Common myeloid progenitor, CD34-positive (primary cell): ENCODE measurements at regions not wholly inside any gene's neighbourhood (a gene's known extent, or its start where the extent isn't known, plus 50 kb on each side); places are given as distances from the start of the nearest gene placed in this dataset.
"Not testable (repeated sequence)": the region's sequence is repeated elsewhere in the genome, so short reads cannot be mapped to it uniquely, and the experiment has no call there.

Experiments used
- CTCF ChIA-PET: fragments of 350-600 bp; sonication (Branson Sonifier 250); formaldehyde crosslinking; loops from one replicate; lab custom pipeline; 2021; ENCODE audit warnings: antibody characterized with exemption; lab: Charles Lee
- POLR2A ChIA-PET: fragments of 350-600 bp; sonication (Branson Sonifier 250); formaldehyde crosslinking; loops from one replicate; lab custom pipeline; 2021; ENCODE audit warnings: antibody characterized with exemption; lab: Charles Lee
- DNase-seq, 3 donors: peaks; one replicate each; pipeline versions ENCODE4 v3.0.0 to v3.0.0-alpha.2; 2013
- H3K27ac ChIP-seq, 2 experiments: 1 replicate in 1 of 2; 2 replicates in 1 of 2; pipeline ENCODE4 v1.7.0; 2013; ENCODE audit warnings: inconsistent platforms in 2 of 2, low read length in 2 of 2, mild to moderate bottlenecking in 2 of 2, low read depth in 1 of 2, moderate library complexity in 1 of 2; ENCODE audit not compliant: severe bottlenecking in 2 of 2, insufficient read depth in 1 of 2, poor library complexity in 1 of 2
- H3K27me3 ChIP-seq, 5 experiments: replicated peaks in 2 of 5; 1 replicate in 3 of 5; 2 replicates in 2 of 5; pipeline versions ENCODE4 v1.6.1 to v1.7.0; 2013; ENCODE audit warnings: low read length in 4 of 5, mild to moderate bottlenecking in 2 of 5, moderate library complexity in 2 of 5, inconsistent platforms in 1 of 5; ENCODE audit not compliant: insufficient read depth in 5 of 5, control insufficient read depth in 4 of 5
- H3K36me3 ChIP-seq, 4 experiments: 1 replicate in 2 of 4; 2 replicates in 2 of 4; pipeline versions ENCODE4 v1.6.1 to v1.7.0; 2013; ENCODE audit warnings: low read length in 3 of 4, control low read depth in 1 of 4, mild to moderate bottlenecking in 1 of 4; ENCODE audit not compliant: control insufficient read depth in 4 of 4, insufficient read depth in 4 of 4
- H3K4me1 ChIP-seq, 4 experiments: 1 replicate in 3 of 4; 2 replicates in 1 of 4; pipeline versions ENCODE4 v1.6.1 to v1.7.1; 2013; ENCODE audit warnings: low read length in 3 of 4, mild to moderate bottlenecking in 3 of 4, control low read depth in 1 of 4, inconsistent platforms in 1 of 4, moderate library complexity in 1 of 4; ENCODE audit not compliant: control insufficient read depth in 4 of 4, insufficient read depth in 4 of 4; ENCODE audit errors: control extremely low read depth in 1 of 4
- H3K4me3 ChIP-seq, 7 experiments: 1 replicate in 4 of 7; 2 replicates in 3 of 7; pipeline versions ENCODE4 v1.5.1 to v1.7.0; 2013; ENCODE audit warnings: mild to moderate bottlenecking in 7 of 7, low read length in 6 of 7, moderate library complexity in 6 of 7, inconsistent platforms in 2 of 7, low read depth in 2 of 7, control low read depth in 1 of 7; ENCODE audit not compliant: insufficient read depth in 4 of 7, control insufficient read depth in 1 of 7; ENCODE audit errors: extremely low read depth in 1 of 7
- H3K9me3 ChIP-seq, 5 experiments: 1 replicate in 4 of 5; 2 replicates in 1 of 5; pipeline versions ENCODE4 v1.6.1 to v1.7.1; 2013; ENCODE audit warnings: low read length in 4 of 5, mild to moderate bottlenecking in 2 of 5, inconsistent platforms in 1 of 5, low read depth in 1 of 5, moderate library complexity in 1 of 5; ENCODE audit not compliant: control insufficient read depth in 4 of 5, insufficient read depth in 2 of 5; ENCODE audit errors: control extremely low read depth in 1 of 5
- WGBS: methylation state at CpG from one replicate; pipeline ENCODE4 v1.1.5; 2013; ENCODE audit not compliant: insufficient coverage; 5-methylcytosine and 5-hydroxymethylcytosine counted together

DNA sequence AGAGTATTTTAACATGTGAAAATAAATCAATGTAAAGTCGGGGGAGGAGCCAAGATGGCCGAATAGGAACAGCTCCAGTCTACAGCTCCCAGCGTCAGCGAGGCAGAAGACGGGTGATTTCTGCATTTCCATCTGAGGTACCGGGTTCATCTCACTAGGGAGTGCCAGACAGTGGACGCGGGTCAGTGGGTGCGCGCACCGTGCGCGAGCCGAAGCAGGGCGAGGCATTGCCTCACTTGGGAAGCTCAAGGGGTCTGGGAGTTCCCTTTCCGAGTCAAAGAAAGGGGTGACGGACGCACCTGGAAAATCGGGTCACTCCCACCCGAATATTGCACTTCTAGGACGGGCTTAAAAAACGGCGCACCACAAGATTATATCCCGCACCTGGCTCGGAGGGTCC is 208.4 kb upstream of the LRTM1 start:
- H3K27ac ChIP-seq, H3K9me3 ChIP-seq, H3K4me3 ChIP-seq, CTCF ChIA-PET, POLR2A ChIA-PET, H3K36me3 ChIP-seq, H3K27me3 ChIP-seq, H3K4me1 ChIP-seq, DNase-seq: not testable (repeated sequence)
- WGBS: 96% methylated on average over 19 of the region's 25 CpGs

GRCh38 chr3:55128225-55128823 is 200.5 kb upstream of the LRTM1 start:
- CTCF ChIA-PET: no interaction called here
- H3K36me3 ChIP-seq: no peaks in the 10 kb centered on the region
- no peak for DNase-seq
- H3K9me3 ChIP-seq: peaks cover 0 to 2% (median 0%) of the 10 kb centered on the region in 5 experiments
- WGBS: 0% methylated on average over 1 of the region's 8 CpGs
- H3K4me1 ChIP-seq: no peaks in the 10 kb centered on the region
- POLR2A ChIA-PET: no interaction called here
- no peak overlapping the region for H3K4me3 ChIP-seq
- peaks cover 0 to 4% (median 0%) of the 10 kb centered on the region in 5 experiments for H3K27me3 ChIP-seq
- no peak overlapping the region for H3K27ac ChIP-seq

DNA sequence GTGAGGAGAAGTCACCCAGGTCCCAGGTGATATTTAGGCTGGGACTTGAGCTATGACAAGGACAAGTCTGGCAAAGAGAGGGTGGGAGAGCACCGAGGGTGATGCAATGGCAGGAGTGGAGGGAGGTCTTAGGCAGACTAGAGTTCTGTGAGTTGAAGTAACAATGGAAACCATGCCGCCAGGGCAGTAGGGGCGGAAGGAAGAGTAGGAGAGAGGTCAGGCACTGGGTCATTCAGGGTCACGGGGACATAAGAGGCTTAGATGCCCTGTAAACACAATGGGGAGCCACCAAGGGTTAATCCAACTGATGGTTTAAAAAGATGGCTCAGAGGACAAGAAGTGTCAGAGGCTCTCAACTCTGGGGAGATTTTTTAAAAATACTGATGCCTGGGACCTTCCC is 199.7 kb upstream of the LRTM1 start:
- Histone ChIP-seq H3K27ac (no peak overlapping the region), H3K36me3 (no peaks in the 10 kb centered on the region), H3K27me3 (peaks cover 0 to 4% (median 0%) of the 10 kb centered on the region in 5 experiments), H3K4me3 (no peak overlapping the region), H3K4me1 (no peaks in the 10 kb centered on the region), H3K9me3 (peaks cover 0 to 2% (median 0%) of the 10 kb centered on the region in 5 experiments)
- ChIA-PET POLR2A (no interaction called here), CTCF (no interaction called here)
- 52% methylated on average over 4 of the region's 4 CpGs for WGBS
- no peak for DNase-seq

- no peaks in the 10 kb centered on the region for H3K9me3 ChIP-seq
- DNase-seq: no peak
- no peak overlapping the region for H3K4me3 ChIP-seq
- no peak overlapping the region for H3K27ac ChIP-seq
- no peaks in the 10 kb centered on the region for H3K4me1 ChIP-seq
- WGBS: 100% methylated on average over 3 of the region's 4 CpGs
- ChIA-PET CTCF (no interaction called here), POLR2A (no interaction called here)
- peaks cover 0 to 2% (median 0%) of the 10 kb centered on the region in 5 experiments for H3K27me3 ChIP-seq
- no peaks in the 10 kb centered on the region for H3K36me3 ChIP-seq
Observed at GRCh38 chr3:55124371-55124770, 196.5 kb upstream of the LRTM1 start.
